ENCODE measurements at regions not wholly inside any gene's neighbourhood (a gene's known extent, or its start where the extent isn't known, plus 50 kb on each side); places are given as distances from the start of the nearest gene placed in this dataset.

DNA sequence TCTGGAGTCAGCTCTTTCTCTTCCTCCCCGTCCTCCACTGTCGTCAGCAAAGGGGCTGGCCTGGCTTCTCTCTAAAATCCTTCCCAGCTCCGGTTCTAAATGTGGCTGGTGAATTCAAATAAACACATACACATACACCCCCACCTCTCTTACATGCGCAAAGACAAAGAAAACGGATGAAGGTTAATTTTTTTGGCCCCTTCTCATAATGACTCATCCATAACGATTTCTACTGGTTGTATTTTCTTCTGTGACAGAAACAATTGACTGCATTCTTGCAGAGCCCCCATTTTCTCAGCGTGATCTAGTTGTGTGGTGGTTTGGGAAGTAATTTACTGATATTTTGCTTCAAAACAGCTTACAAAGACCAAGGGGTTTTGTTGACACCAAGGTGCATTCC is 130.0 kb upstream of the NTM start:
- DNase-seq, result no peak

GRCh38 chr11:131242476-131243000 is 127.9 kb upstream of the NTM start:
- no peak for DNase-seq

GRCh38 chr11:131246156-131246555 is 124.3 kb upstream of the NTM start:
- DNase-seq, result no peak

- DNase-seq, result no peak
Observed at GRCh38 chr11:131246663-131247062, 123.8 kb upstream of the NTM start.

DNA sequence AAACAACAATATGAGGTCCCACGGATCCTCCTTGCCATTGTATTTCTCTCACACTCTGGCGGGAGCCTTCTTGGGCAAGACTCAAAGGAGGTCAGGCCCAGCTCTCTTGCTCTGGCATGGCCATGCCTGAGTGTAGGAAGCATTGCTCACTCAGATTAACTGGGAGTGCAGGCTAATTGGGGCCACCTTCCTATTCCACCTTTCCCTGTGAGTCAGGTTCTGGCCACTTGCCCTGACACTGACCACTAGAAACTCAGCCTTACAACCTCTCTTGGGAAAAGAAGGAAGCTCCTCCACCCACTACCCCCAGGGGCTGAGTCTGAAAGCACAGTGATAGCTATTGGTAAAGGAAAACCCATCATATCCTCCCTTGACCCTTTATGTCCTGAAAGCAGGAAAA is 121.8 kb upstream of the NTM start:
- DNase-seq, result no peak

GRCh38 chr11:131253142-131253655 is 117.2 kb upstream of the NTM start:
- no peak for DNase-seq

- no peak for DNase-seq
Observed at GRCh38 chr11:131253656-131254151, 116.7 kb upstream of the NTM start.

- DNase-seq, result no peak
Observed at GRCh38 chr11:131254254-131254653, 116.2 kb upstream of the NTM start.

GRCh38 chr11:131274233-131274632 is 96.2 kb upstream of the NTM start:
- DNase-seq, result no peak

- DNase-seq, result no peak
Observed at GRCh38 chr11:131275580-131275979, 94.8 kb upstream of the NTM start.

- DNase-seq, result no peak
Observed at GRCh38 chr11:131278472-131278871, 91.9 kb upstream of the NTM start.

GRCh38 chr11:131279654-131280384 is 90.6 kb upstream of the NTM start:
- no peak for DNase-seq

- no peak for DNase-seq
Observed at GRCh38 chr11:131281316-131281715, 89.1 kb upstream of the NTM start.

DNA sequence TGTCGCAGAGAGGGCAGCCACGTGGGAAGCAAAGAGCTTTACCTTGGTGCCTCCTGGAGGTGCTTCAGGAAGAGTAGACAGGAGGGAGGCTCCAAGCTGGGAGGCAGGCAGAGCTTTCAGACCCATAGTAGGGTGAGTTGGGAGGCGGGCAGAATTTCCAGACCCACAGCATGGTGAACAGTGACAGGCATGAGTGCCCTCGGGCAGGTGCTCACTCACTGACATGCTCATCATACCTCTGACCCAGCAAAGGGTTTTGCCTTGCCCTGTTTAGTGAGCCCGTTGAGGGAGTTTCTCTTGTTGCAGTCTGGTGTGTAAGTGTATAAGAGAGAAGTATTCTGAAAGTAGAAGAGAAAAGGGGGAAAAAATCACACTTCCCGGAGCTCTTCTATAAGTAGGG is 86.4 kb upstream of the NTM start:
- DNase-seq, result no peak

DNA sequence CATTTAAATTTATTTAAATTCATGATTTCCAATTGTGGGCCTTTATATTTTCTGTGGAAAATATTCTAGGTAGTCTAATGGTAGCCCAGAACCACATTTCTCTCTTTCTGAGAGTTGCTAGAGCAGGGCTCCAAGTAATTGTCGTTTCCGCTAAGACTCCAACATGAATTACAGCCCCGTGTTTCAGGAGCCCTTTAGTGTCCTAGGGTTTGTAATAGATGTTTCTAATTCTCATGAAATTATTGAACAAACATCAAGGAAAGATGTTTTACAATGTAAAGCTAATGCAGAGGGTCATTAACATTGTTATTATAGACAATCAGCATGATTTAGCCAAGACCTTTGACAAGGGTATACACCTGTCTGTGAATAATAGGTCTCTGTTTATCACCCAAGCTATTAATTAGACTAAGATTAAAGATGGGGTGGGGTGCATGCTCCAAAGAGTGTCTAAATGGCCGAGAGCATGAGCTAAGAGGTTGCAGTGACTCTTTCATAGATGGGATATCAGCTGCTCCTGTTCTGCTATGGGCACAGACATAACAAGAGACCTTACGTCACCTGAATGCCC is 81.8 kb upstream of the NTM start:
- DNase-seq, result peak; percentile 93

GRCh38 chr11:131290185-131290584 is 80.2 kb upstream of the NTM start:
- DNase-seq, result no peak

DNA sequence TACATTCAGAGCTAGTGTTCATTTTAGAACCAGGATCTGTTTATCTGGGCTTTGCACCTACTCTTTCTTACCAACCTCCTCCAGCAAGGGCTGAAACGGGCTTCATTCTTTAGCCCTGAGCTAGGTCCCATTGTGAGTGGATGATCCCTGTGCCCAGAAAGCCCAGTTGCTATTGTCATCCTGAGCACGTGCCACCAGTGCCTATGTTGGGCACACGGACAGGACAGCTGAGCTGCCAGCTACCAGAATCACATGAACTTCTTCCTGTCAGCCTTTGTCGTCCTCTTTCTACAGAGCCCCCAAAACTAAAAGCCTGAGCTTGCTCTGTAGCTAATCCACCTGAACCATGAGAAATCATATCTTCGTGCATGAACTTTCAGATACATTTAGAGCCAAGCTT is 74.4 kb upstream of the NTM start:
- DNase-seq, result no peak

GRCh38 chr11:131297441-131297840 is 73.0 kb upstream of the NTM start:
- DNase-seq, result no peak

DNA sequence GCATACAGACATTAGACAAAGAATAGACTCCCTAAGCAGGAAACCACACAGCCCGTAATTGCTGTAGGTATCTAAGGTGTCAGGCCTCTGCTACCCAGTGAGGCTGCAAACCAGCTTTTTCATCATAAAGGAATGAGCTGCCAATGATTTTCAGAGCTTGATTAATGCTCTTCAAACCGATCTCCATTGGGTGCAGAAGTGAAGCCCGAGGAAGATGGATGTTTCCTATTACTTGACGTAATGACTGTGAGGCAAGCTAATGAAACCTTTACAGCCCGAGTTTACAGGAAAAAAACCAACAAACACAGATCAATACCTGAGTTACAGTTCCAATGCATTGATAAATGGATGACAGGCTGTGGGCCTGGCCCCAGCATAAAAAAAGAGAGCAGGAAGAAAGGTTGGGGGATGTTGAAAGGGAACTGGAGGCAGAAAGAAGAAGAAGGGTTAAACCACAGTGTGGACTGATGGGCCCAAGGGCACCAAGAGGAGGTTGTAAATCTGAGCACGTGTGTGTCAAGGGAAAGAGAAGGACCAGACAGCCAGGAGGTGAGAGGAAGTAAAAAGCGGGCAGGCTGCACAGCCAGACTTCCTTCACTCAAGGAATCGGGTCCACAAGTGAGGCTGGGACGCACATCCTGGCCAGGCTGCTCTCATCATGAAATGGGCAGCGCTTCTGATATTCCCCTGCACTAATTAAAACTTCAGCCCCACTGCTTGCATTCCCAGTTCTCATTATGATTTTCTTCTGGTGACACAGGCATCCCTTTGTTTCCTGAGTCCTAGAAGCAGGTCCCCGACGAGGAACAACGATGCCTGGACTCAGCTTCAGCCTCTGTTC is 70.6 kb upstream of the NTM start:
- DNase-seq, result no peak

DNA sequence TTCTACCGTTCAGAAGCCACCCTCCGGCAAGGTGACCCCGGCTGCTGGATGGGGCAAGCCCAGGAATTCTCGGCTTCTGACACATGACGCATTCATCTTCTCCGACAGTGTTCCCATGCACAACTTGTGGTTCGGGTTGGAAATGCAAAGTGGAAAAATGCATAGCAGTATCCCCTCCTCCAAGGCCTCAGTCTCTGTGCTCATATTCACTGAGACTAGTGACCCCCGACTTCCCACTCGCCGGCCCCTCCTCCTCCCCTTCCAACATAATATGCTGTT is 70.0 kb upstream of the NTM start:
- no peak for DNase-seq

DNA sequence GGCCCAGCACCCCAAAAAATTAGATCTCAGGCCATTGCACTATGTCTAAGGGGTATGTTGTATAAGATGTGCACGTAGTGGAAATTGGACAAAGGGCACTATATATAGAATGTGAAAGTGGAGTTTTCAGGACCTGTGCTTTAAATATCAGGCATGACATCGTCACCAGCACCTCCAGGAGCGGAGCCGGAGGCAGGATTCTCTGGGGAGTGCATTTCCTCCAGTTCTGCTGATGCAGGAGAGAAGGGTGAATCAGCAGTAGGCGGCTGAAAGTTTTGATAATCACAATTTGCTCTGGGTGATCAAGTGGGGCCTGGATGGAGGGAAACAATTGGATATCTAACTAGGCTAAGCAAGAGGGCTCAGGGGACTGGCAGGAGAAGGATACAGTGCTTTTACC is 69.1 kb upstream of the NTM start:
- no peak for DNase-seq

DNA sequence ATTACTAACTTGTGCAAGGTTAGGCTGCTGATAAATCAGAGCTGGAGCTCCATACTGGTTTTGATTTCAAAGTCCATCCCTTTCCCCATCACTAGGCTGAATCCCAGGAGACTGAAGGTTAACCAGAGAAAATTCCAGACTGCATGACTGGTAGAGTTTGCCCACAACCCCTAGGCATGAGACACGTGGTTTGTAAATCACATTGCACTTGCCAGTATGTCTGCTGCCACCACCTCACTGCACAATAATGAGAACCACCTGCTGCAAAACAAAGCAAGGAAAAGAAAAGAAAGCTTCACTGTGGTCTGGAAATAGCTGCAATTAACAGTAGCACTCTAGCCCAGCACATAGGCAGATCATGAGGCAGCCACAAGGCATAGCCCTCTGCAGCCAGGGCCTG is 67.6 kb upstream of the NTM start:
- DNase-seq, result peak; percentile 82

GRCh38 chr11:131303611-131304119 is 66.8 kb upstream of the NTM start:
- no peak for DNase-seq

DNA sequence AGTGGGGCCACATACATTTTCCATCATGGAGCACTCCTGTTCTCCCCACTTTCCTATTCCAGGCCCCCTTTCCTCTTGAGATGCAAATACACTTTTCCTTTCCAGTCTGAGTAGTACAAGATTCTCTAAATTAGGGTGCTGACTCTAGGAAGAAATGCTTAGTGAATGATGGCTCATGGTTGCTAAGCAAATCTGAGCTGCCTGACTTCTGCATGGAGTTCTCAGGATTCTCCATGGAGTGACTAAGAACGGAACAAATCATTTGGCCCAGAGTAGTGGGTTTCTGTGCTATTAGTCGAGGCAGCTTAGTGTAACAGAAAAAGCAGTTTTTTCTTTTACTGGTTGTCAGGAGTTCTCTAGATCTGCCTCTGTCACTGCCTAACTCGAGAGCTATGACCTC is 65.4 kb upstream of the NTM start:
- no peak for DNase-seq
